ENCODE measurements at regions not wholly inside any gene's neighbourhood (a gene's known extent, or its start where the extent isn't known, plus 50 kb on each side); places are given as distances from the start of the nearest gene placed in this dataset.

- no peak for TF ChIP-seq CTCF (conservative IDR thresholded peaks at IDR 0.05; ENCODE audit: low read depth, low read length)
- no peak for DNase-seq (ENCODE audit: low read depth)
Measured at GRCh38 chr15:93389211-93389610, 300.2 kb upstream of the RGMA start.

GRCh38 chr15:93384886-93385285 lies 295.9 kb upstream of the RGMA start:
- no peak for TF ChIP-seq CTCF (conservative IDR thresholded peaks at IDR 0.05; ENCODE audit: low read depth, low read length)
- no peak for DNase-seq (ENCODE audit: low read depth)
- H3K4me3 ChIP-seq (ENCODE audit: low read depth, low read length), result no peak overlapping the region

More at GRCh38 chr15:93389211-93389610, 300.2 kb upstream of the RGMA start:
- H3K4me3 ChIP-seq (ENCODE audit: low read depth, low read length), result no peak overlapping the region

DNA sequence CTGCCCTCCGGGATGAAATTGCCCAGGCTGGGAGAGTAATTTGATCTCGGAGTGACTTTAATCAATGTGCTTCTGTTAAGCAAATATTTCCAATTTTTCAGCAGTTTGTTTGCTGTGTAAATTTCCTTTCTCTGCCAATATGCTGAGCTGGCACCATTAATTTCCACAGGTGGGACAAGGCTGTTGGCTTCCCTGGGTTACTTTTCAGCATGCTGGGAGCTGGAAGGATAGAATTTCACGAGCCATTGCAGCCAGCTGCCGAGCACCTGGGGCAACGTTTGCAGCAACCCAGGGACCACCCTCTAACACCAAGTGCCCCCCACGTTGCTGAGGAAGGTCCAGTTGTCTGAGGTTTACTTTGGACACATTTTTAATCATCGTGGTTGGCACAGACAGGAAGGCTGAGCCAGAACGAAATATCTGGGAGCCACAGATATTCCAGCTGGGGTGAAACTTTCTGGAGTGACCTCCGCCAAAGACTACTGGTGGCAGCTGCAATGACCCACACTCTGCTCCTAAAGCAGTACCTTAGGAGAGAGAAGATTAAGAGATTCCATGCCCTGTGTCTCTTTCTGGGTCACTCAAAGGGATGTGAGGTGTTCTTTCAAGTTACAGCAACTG lies 293.3 kb upstream of the RGMA start:
- no peak for TF ChIP-seq CTCF (conservative IDR thresholded peaks at IDR 0.05; ENCODE audit: low read depth, low read length)
- no peak for DNase-seq (ENCODE audit: low read depth)
- no peak overlapping the region for H3K4me3 ChIP-seq (ENCODE audit: low read depth, low read length)

DNA sequence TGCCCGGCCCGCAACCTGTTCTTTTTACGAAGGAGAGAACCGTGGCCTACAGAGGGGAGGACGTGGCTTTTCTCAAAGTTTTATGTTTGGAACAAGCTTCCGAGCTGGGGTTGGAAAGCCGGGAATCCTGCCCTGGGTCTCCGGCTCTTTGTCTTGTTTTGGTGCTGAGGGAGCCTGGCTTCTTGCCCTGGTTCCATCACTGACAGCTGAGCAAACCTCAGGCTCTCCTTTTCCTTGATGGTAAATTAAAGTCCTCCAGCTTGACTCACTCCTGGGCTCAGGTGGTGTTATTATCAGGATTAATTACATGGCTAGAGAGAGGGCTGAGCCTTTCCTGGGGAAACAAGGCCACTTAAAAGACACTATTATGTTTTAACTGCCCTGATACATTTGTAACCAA lies 289.5 kb upstream of the RGMA start:
- no peak for TF ChIP-seq CTCF (conservative IDR thresholded peaks at IDR 0.05; ENCODE audit: low read depth, low read length)
- H3K4me3 ChIP-seq (ENCODE audit: low read depth, low read length), result no peak overlapping the region
- DNase-seq (ENCODE audit: low read depth), result no peak

GRCh38 chr15:93372865-93373223 lies 283.8 kb upstream of the RGMA start:
- no peak for TF ChIP-seq CTCF (conservative IDR thresholded peaks at IDR 0.05; ENCODE audit: low read depth, low read length)
- H3K4me3 ChIP-seq (ENCODE audit: low read depth, low read length), result no peak overlapping the region

GRCh38 chr15:93372208-93372864 lies 283.3 kb upstream of the RGMA start:
- no peak overlapping the region for H3K4me3 ChIP-seq (ENCODE audit: low read depth, low read length)
- no peak for DNase-seq (ENCODE audit: low read depth)
- no peak for TF ChIP-seq CTCF (conservative IDR thresholded peaks at IDR 0.05; ENCODE audit: low read depth, low read length)

More at GRCh38 chr15:93372865-93373223, 283.8 kb upstream of the RGMA start:
- no peak for DNase-seq (ENCODE audit: low read depth)

Measured in choroid plexus epithelial cell (primary cell).